GM12874 (cell line): ENCODE measurements at regions not wholly inside any gene's neighbourhood (a gene's known extent, or its start where the extent isn't known, plus 50 kb on each side); places are given as distances from the start of the nearest gene placed in this dataset.

Source experiments
- CTCF ChIP-seq: IDR thresholded peaks from 2 replicates; pipeline ENCODE4 v1.5.1; 2011; ENCODE audit warnings: low read depth, mild to moderate bottlenecking, control low read depth, low read length, moderate library complexity; ENCODE audit not compliant: insufficient read depth

GRCh38 chr1:157301477-157302198 lies 163.4 kb upstream of the ETV3 start:
- TF ChIP-seq CTCF = no peak

GRCh38 chr1:157292809-157293564 lies 154.8 kb upstream of the ETV3 start:
- no peak for TF ChIP-seq CTCF

DNA sequence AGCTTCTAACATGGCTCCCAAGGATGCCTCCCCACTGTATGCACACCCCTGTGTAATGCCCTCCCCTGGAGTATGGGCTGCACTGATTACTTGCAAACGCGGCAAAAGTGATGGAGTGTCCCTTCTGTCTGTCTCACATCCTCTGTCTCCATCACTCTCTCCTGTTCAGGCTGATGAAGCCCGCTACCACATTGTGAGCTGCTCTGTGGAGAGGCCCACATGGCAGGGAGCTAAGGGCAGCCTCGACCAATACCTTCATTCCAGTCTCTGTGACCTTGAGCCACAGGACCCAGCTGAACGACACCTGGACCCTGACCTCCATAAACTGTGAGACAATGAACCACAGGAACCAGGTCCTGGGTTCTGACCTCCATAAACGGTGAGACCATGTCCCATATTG lies 154.1 kb upstream of the ETV3 start:
- TF ChIP-seq CTCF = no peak

DNA sequence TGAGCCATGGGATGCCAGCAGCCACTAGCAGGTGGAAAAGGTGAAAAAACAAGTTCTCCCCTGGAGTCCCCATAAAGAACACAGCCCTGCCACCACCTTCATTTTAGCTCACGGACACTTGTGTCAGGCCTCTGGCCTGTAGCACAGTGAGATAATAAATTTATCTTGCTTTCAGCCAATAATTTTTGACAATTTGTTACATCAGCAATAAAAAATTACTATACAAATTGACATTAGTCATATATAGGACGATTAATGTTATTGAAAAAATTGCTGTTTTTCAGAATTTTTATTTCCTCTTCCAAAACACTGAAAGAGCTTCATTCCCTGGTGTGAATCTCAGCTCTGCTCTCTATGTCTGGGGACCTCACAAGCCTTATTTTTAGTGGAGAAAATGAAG lies 152.9 kb upstream of the ETV3 start:
- TF ChIP-seq CTCF = no peak

DNA sequence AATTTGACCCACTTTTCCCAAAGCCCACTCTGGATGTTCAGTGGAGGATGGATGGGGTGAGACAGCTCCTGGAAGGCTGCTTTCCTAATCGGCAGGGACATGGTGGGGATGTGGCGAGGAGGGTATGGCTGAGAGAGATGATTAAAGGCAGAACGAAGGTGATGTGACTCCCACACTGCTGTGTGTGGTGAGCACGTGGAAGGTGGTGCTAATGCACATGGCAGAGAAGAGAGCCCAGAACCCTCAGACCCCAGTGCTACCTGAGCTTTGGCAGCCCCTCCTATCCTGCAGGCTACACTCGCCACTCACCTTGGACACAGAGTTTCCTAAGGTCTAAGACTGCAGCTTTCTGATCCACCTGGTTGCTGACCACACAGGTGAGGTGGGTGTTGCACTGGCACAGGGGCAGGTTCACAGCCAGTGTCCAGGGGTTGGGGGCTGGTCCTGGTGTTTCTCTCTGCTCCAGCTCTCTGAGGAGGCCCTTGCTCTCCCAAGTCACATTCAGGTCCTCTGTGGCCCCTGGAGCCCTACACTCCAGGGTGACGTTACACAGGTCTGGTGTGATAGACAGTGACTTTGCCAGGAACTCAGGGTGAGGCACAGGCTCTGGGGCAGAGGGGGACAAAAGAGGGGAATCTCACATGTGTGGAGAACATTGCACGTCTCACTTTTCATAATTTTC lies 151.4 kb upstream of the ETV3 start:
- TF ChIP-seq CTCF = no peak

GRCh38 chr1:157288996-157289395 lies 150.8 kb upstream of the ETV3 start:
- TF ChIP-seq CTCF = no peak

- no peak for TF ChIP-seq CTCF
Measured at GRCh38 chr1:157288492-157288891, 150.3 kb upstream of the ETV3 start.
